ENCODE measurements at regions not wholly inside any gene's neighbourhood (a gene's known extent, or its start where the extent isn't known, plus 50 kb on each side); places are given as distances from the start of the nearest gene placed in this dataset.
"Not testable (repeated sequence)": the region's sequence is repeated elsewhere in the genome, so short reads cannot be mapped to it uniquely, and the experiment has no call there.

DNA sequence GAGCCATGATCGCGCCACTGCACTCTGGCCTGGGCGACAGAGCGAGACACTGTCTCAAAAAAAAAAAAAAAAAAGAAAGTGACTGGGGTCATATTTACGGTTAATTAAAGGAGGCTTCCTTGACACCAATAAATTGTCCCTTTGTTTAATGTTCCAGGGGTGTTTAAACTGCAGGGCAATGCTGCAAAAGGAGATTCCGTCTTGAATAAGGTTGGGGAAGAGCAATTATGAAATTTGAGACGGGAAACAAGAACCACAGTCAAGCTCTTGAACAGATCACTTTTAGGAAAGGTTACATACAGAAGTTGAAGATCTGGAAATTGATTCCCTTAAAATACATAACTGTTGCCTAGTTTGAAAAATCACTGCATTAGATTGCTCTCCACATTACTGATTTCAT lies 292.9 kb downstream of the DAD1 start:
- Histone ChIP-seq H3K27ac (ENCODE audit: low read depth) (no peak overlapping the region), H3K36me3 (ENCODE audit: insufficient read depth) (no peaks in the 10 kb centered on the region), H3K4me1 (ENCODE audit: insufficient read depth) (no peaks in the 10 kb centered on the region), H3K4me3 (ENCODE audit: low read depth, low read length) (no peak overlapping the region)
- 77% methylated on average over 7 of the region's 7 CpGs for WGBS
- no peak for DNase-seq (ENCODE audit: extremely low spot score)

GRCh38 chr14:22291406-22291805 lies 297.6 kb downstream of the DAD1 start:
- H3K27ac ChIP-seq (ENCODE audit: low read depth): no peak overlapping the region
- no peak overlapping the region for H3K4me3 ChIP-seq (ENCODE audit: low read depth, low read length)
- DNase-seq (ENCODE audit: extremely low spot score): no peak
- H3K36me3 ChIP-seq (ENCODE audit: insufficient read depth): no peaks in the 10 kb centered on the region
- no peaks in the 10 kb centered on the region for H3K4me1 ChIP-seq (ENCODE audit: insufficient read depth)

GRCh38 chr14:22289570-22289969 lies 299.5 kb downstream of the DAD1 start:
- H3K4me1 ChIP-seq (ENCODE audit: insufficient read depth): no peaks in the 10 kb centered on the region
- WGBS: 77% methylated on average over 1 of the region's 1 CpG
- no peaks in the 10 kb centered on the region for H3K36me3 ChIP-seq (ENCODE audit: insufficient read depth)
- no peak for DNase-seq (ENCODE audit: extremely low spot score)
- H3K4me3 ChIP-seq (ENCODE audit: low read depth, low read length): no peak overlapping the region
- H3K27ac ChIP-seq (ENCODE audit: low read depth): no peak overlapping the region

GRCh38 chr14:22285991-22286390 lies 303.0 kb downstream of the DAD1 start:
- H3K36me3 ChIP-seq (ENCODE audit: insufficient read depth): no peaks in the 10 kb centered on the region
- no peak overlapping the region for H3K4me3 ChIP-seq (ENCODE audit: low read depth, low read length)
- 76% methylated on average over 3 of the region's 3 CpGs for WGBS
- H3K27ac ChIP-seq (ENCODE audit: low read depth): no peak overlapping the region
- no peak for DNase-seq (ENCODE audit: extremely low spot score)
- no peaks in the 10 kb centered on the region for H3K4me1 ChIP-seq (ENCODE audit: insufficient read depth)

DNA sequence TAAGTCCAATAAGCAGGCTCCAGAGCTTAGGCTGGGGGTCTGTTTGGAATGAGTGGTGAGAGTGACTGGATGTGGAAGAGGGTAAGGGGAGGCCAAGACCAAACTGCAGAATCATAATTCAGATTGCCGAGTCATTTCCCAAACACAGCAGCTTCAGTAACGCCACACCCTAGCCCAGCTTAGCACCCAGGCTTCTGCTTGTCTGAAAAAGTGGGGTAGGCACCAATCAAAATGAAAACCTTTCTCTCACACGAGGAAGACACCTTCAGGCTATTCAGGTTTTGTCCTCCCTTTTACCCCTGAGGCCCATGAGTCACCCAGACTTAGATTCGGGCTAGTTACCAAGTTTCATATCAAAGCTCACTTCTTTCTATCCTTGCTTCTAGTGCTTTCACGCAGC lies 306.1 kb downstream of the DAD1 start:
- Histone ChIP-seq H3K27ac (ENCODE audit: low read depth) (no peak overlapping the region), H3K36me3 (ENCODE audit: insufficient read depth) (no peaks in the 10 kb centered on the region), H3K4me1 (ENCODE audit: insufficient read depth) (no peaks in the 10 kb centered on the region), H3K4me3 (ENCODE audit: low read depth, low read length) (no peak overlapping the region)
- no peak for DNase-seq (ENCODE audit: extremely low spot score)
- WGBS: 70% methylated on average over 5 of the region's 5 CpGs

DNA sequence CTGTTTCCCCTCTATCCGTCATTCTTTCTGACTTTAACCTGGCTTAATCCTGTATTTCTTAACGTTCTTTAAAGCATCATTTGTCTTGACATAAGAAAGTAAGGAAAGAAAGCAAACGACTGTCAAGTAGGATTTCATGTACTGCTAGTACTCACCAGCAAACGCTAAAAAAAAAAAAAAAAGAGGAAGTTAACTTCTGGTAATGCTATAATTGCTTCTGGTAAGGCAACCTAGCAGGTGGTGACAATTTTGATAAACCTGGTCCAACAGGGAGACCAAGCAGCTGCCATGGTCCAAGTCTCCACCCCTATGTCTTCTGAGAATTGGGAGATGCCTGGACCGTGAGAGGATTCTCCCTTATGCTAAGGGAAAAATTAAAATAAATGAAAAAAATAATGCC lies 306.6 kb downstream of the DAD1 start:
- WGBS: 54% methylated on average over 5 of the region's 5 CpGs
- Histone ChIP-seq H3K4me3 (ENCODE audit: low read depth, low read length) (no peak overlapping the region), H3K36me3 (ENCODE audit: insufficient read depth) (no peaks in the 10 kb centered on the region), H3K4me1 (ENCODE audit: insufficient read depth) (no peaks in the 10 kb centered on the region), H3K27ac (ENCODE audit: low read depth) (no peak overlapping the region)
- no peak for DNase-seq (ENCODE audit: extremely low spot score)

- not testable (repeated sequence) for H3K4me3 ChIP-seq (ENCODE audit: low read depth, low read length); H3K36me3 ChIP-seq (ENCODE audit: insufficient read depth); H3K4me1 ChIP-seq (ENCODE audit: insufficient read depth); DNase-seq (ENCODE audit: extremely low spot score); H3K27ac ChIP-seq (ENCODE audit: low read depth)
- WGBS: 35% methylated on average over 7 of the region's 7 CpGs
These were observed 307.6 kb downstream of the DAD1 start for GRCh38 chr14:22281447-22281874.

DNA sequence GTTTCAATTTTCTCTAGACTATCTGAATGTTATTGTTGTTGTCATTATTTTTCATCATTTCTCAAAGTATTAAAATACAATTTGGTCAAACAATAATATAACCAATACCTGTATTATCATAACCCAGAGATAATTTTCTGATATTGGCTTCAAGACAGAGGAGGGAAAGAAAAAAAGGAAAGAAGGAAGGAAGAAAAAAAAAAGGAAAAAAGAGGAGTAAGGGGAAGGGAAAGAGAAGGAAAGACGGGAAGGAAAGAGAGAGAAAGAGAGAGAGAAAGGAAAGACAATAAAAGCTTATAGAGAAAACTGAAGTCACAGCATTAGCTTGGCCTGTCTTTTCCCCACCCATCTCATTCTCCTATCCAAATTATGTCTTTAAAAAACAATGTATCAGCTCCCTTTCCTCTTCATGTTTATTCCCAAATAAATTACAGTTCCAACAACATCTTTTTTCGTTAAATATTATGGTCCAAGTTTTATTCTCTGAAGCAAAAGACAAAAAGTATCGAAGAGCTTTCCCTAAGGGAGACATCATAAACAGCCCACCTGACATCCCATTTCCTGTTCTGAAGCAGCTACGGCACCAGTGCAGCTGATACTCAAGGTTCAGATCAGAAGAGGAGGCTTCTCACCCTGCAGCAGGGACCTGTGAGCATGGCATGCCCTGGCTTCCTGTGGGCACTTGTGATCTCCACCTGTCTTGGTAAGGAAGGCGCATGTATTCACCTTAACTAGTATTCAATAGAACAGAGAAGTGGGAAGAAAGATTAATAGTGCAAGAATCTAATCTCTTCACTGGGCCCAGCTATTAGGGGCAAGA lies 308.3 kb downstream of the DAD1 start:
- Histone ChIP-seq H3K27ac (ENCODE audit: low read depth) (no peak overlapping the region), H3K4me1 (ENCODE audit: insufficient read depth) (no peaks in the 10 kb centered on the region), H3K4me3 (ENCODE audit: low read depth, low read length) (no peak overlapping the region), H3K36me3 (ENCODE audit: insufficient read depth) (no peaks in the 10 kb centered on the region)
- no peak for DNase-seq (ENCODE audit: extremely low spot score)
- 68% methylated on average over 5 of the region's 5 CpGs for WGBS

DNA sequence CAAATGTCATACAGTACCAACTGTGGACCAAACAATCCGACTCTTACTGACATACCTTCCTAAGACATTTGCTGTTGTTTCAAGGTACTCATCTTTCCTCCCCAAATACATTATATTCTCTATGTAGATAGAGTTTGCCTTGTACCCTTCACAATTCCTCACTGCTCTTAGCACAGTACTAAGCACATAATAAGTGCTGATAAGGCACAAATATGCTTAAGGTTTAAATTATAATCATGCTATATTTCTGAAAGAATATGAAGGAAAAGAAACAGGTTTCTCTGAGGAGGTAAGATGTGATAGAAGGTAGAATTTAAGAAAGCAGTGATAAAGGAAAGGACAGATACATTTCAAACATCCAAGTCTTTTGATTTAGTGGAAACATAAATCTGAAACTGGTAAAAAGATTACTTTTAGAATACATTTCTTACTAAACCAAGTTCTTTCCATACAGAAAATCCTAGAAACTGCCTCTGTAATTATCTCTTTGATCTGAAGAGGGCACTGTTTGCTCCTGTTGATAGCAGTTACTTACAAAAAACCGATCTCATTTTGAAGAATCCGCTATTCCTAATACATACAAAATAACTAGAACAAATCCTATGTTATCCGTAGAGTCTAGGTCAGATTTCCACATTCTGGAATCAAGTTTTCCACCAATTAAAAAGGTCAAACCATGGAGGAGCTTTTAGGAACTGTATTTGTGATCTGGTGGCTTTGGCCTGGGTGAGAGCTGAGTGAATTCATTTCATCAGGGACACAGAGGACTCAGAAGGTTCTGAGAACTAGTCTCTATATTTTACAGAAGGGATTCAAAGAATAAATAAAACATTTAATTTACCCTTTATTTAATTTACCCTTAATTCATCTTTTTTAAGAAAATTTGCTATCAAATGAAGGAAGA lies 311.9 kb downstream of the DAD1 start:
- Histone ChIP-seq H3K27ac (ENCODE audit: low read depth) (no peak overlapping the region), H3K4me1 (ENCODE audit: insufficient read depth) (no peaks in the 10 kb centered on the region), H3K36me3 (ENCODE audit: insufficient read depth) (no peaks in the 10 kb centered on the region), H3K4me3 (ENCODE audit: low read depth, low read length) (no peak overlapping the region)
- WGBS: 45% methylated on average over 4 of the region's 4 CpGs
- no peak for DNase-seq (ENCODE audit: extremely low spot score)

DNA sequence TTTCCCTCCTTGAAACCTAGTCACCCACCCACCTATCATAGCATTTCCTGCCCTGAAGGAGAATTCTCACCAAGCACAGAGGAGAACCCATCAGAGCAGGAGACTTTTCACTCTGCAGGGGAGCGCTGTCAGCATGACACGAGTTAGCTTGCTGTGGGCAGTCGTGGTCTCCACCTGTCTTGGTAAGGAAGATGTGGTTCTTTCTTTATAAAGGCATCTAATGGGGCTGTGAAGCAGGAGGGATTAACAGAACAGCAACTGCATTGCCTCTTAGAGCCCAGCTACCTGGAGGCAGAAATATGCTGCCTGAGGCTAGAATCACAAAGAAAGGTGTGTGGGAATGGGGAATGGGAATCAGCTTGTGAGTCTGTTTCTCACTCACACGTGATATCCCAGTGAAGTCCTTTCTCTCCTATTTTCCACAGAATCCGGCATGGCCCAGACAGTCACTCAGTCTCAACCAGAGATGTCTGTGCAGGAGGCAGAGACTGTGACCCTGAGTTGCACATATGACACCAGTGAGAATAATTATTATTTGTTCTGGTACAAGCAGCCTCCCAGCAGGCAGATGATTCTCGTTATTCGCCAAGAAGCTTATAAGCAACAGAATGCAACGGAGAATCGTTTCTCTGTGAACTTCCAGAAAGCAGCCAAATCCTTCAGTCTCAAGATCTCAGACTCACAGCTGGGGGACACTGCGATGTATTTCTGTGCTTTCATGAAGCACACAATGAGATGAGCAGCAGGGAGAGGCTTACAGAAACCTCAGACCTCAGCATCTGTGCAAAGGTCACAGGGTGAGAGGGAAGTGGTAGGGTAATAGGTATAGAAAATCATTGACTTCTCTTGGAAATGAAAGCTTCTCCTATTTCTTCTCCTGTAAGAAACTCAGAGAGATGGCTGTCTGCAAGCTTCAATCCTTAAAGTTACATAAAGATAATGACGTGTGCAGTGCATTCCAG lies 316.9 kb downstream of the DAD1 start:
- H3K4me1 ChIP-seq (ENCODE audit: insufficient read depth): no peaks in the 10 kb centered on the region
- no peak for DNase-seq (ENCODE audit: extremely low spot score)
- H3K27ac ChIP-seq (ENCODE audit: low read depth): no peak overlapping the region
- no peak overlapping the region for H3K4me3 ChIP-seq (ENCODE audit: low read depth, low read length)
- no peaks in the 10 kb centered on the region for H3K36me3 ChIP-seq (ENCODE audit: insufficient read depth)
- WGBS: 61% methylated on average over 11 of the region's 11 CpGs

- WGBS: 69% methylated on average over 2 of the region's 2 CpGs
- H3K4me3 ChIP-seq (ENCODE audit: low read depth, low read length): no peak overlapping the region
- no peak for DNase-seq (ENCODE audit: extremely low spot score)
- H3K4me1 ChIP-seq (ENCODE audit: insufficient read depth): no peaks in the 10 kb centered on the region
- H3K27ac ChIP-seq (ENCODE audit: low read depth): no peak overlapping the region
- no peaks in the 10 kb centered on the region for H3K36me3 ChIP-seq (ENCODE audit: insufficient read depth)
These were observed 320.1 kb downstream of the DAD1 start for GRCh38 chr14:22268875-22269274.

GRCh38 chr14:22266683-22267082 lies 322.3 kb downstream of the DAD1 start:
- 93% methylated on average over 3 of the region's 3 CpGs for WGBS
- Histone ChIP-seq H3K4me3 (ENCODE audit: low read depth, low read length) (no peak overlapping the region), H3K4me1 (ENCODE audit: insufficient read depth) (no peaks in the 10 kb centered on the region), H3K27ac (ENCODE audit: low read depth) (no peak overlapping the region), H3K36me3 (ENCODE audit: insufficient read depth) (no peaks in the 10 kb centered on the region)
- no peak for DNase-seq (ENCODE audit: extremely low spot score)

DNA sequence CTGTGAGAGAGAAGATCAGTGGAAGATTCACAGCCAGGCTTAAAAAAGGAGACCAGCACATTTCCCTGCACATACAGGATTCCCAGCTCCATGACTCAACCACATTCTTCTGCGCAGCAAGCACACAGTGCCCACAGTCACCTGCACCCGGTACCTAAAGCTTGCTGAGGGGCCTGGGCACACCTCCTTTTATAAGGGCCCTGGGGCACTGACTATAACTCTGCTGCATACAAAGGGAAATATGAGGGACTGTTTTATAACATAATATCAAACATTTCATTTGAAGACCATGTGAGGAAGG lies 322.9 kb downstream of the DAD1 start:
- no peaks in the 10 kb centered on the region for H3K4me1 ChIP-seq (ENCODE audit: insufficient read depth)
- no peaks in the 10 kb centered on the region for H3K36me3 ChIP-seq (ENCODE audit: insufficient read depth)
- H3K4me3 ChIP-seq (ENCODE audit: low read depth, low read length): no peak overlapping the region
- 97% methylated on average over 2 of the region's 2 CpGs for WGBS
- no peak for DNase-seq (ENCODE audit: extremely low spot score)
- H3K27ac ChIP-seq (ENCODE audit: low read depth): no peak overlapping the region

Data from urinary bladder (tissue), 3 donors.